ENCODE measurements at regions not wholly inside any gene's neighbourhood (a gene's known extent, or its start where the extent isn't known, plus 50 kb on each side); places are given as distances from the start of the nearest gene placed in this dataset.

DNA sequence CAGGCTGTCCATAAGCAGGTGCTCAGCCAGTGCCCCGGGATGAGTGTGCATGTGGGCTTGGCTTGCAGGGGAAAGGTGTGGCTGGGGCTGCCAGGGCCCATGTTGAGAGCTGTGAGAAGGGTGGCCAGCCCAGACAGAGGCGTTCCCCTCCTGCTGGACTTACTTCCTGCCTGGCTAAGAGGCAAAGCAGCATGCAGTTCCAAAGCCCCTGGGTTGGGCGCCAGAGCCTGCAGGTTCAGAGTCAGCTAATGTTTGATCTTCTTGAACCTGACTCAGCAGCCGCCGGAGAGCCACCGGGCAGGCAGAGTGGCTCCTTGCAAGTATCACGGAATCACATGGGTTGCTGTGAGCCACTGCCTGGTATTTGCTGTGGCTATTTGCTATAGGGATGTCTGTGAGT lies 168.4 kb upstream of the MAP1B start:
- TF ChIP-seq POLR2A (IDR thresholded peaks at IDR 0.05; ENCODE audit: low read depth, low read length), result no peak
- no peak for TF ChIP-seq TAF1 (IDR thresholded peaks at IDR 0.05; ENCODE audit: borderline replicate concordance, low read depth, low read length)
- TF ChIP-seq POLR2AphosphoS5 (IDR thresholded peaks at IDR 0.05; ENCODE audit: low read depth, low read length), result no peak
